Fibroblast of villous mesenchyme (primary cell): ENCODE measurements at regions not wholly inside any gene's neighbourhood (a gene's known extent, or its start where the extent isn't known, plus 50 kb on each side); places are given as distances from the start of the nearest gene placed in this dataset.

Experiments
- DNase-seq: peaks from one replicate; pipeline ENCODE4 v3.0.0-alpha.2; 2010; ENCODE audit warnings: low read depth
- H3K4me3 ChIP-seq: 2 replicates; pipeline ENCODE4 v1.5.1; 2011; ENCODE audit warnings: low read depth, mild to moderate bottlenecking, low read length
- CTCF ChIP-seq: IDR thresholded peaks from 2 replicates; pipeline ENCODE4 v1.5.1; 2012; ENCODE audit warnings: low read depth, mild to moderate bottlenecking, low read length; ENCODE audit not compliant: insufficient read depth

- TF ChIP-seq CTCF = no peak
- no peak for DNase-seq
- no peak overlapping the region for H3K4me3 ChIP-seq
These were observed 200.3 kb upstream of the B3GAT1 start for GRCh38 chr11:134612140-134613030.

GRCh38 chr11:134611537-134611936 is 199.5 kb upstream of the B3GAT1 start:
- H3K4me3 ChIP-seq = no peak overlapping the region
- DNase-seq = no peak
- no peak for TF ChIP-seq CTCF

GRCh38 chr11:134610116-134610910 is 198.3 kb upstream of the B3GAT1 start:
- TF ChIP-seq CTCF = no peak
- no peak overlapping the region for H3K4me3 ChIP-seq
- DNase-seq = no peak

- no peak overlapping the region for H3K4me3 ChIP-seq
- DNase-seq = no peak
- no peak for TF ChIP-seq CTCF
These were observed 197.5 kb upstream of the B3GAT1 start for GRCh38 chr11:134609361-134610115.

GRCh38 chr11:134607963-134608750 is 196.1 kb upstream of the B3GAT1 start:
- no peak for DNase-seq
- no peak overlapping the region for H3K4me3 ChIP-seq
- TF ChIP-seq CTCF = no peak

- no peak for TF ChIP-seq CTCF
- DNase-seq = no peak
- no peak overlapping the region for H3K4me3 ChIP-seq
These were observed 194.2 kb upstream of the B3GAT1 start for GRCh38 chr11:134606251-134606650.
